Aorta (tissue), 5 donors: ENCODE measurements at regions not wholly inside any gene's neighbourhood (a gene's known extent, or its start where the extent isn't known, plus 50 kb on each side); places are given as distances from the start of the nearest gene placed in this dataset.

ENCODE experiments used
- ATAC-seq: fragments of 200-7000 bp; cut with Tn5 transposase; one replicate; pipeline ENCODE4 v1.9.1; 2022; ENCODE audit warnings: moderate library complexity; ENCODE audit not compliant: low FRiP score
- DNase-seq, 2 donors: peaks; one replicate each; pipeline ENCODE4 v3.0.0-alpha.2; 2020
- H3K27ac ChIP-seq, 2 donors: one replicate each; pipeline ENCODE4 v1.5.1; 2013; ENCODE audit warnings: low read length in 2 of 2, mild to moderate bottlenecking in 2 of 2, moderate library complexity in 2 of 2, control low read depth in 1 of 2, inconsistent platforms in 1 of 2, low read depth in 1 of 2
- H3K27me3 ChIP-seq, 2 donors: one replicate each; pipeline ENCODE4 v1.6.1; 2013; ENCODE audit warnings: control low read depth in 1 of 2, low read length in 1 of 2, mild to moderate bottlenecking in 1 of 2, moderate library complexity in 1 of 2; ENCODE audit not compliant: insufficient read depth in 2 of 2, control insufficient read depth in 1 of 2
- H3K36me3 ChIP-seq, 2 donors: one replicate each; pipeline ENCODE4 v1.6.1; 2013; ENCODE audit warnings: control low read depth in 1 of 2, low read length in 1 of 2, mild to moderate bottlenecking in 1 of 2; ENCODE audit not compliant: insufficient read depth in 2 of 2, control insufficient read depth in 1 of 2
- H3K4me1 ChIP-seq, 2 donors: one replicate each; pipeline ENCODE4 v1.6.1; 2013; ENCODE audit warnings: low read length in 2 of 2, control low read depth in 1 of 2, mild to moderate bottlenecking in 1 of 2, moderate library complexity in 1 of 2; ENCODE audit not compliant: insufficient read depth in 2 of 2, control insufficient read depth in 1 of 2
- H3K4me3 ChIP-seq, 2 donors: one replicate each; pipeline ENCODE4 v1.5.1; 2013; ENCODE audit warnings: low read length in 2 of 2, control low read depth in 1 of 2, mild to moderate bottlenecking in 1 of 2
- H3K9me3 ChIP-seq: one replicate; pipeline ENCODE4 v1.6.1; 2013; ENCODE audit warnings: mild to moderate bottlenecking, low read length; ENCODE audit not compliant: control insufficient read depth
- WGBS, 2 donors: extraction: QIAGEN DNeasy Blood & Tissue Kit; methylation state at CpG; one replicate each; pipeline ENCODE4 v1.1.7; 2013; 5-methylcytosine and 5-hydroxymethylcytosine counted together
- intact Hi-C, 2 donors: fragments of 100-400 bp; cut with DNase I; formaldehyde crosslinking; loops; one replicate each; pipeline versions ENCODE4 v1.14.2 to v1.15.0; 2022
- donor health status: healthy with polysubstance abuse.
- donor health status: Bipolar disorder and iron deficiency.
- donor health status: DM: no; HTN: no; CAD: no.
- donor health status: DM: no; HTN: no; CAD: no.
- donor health status: DM: yes; HTN: yes; CAD: no.

DNA sequence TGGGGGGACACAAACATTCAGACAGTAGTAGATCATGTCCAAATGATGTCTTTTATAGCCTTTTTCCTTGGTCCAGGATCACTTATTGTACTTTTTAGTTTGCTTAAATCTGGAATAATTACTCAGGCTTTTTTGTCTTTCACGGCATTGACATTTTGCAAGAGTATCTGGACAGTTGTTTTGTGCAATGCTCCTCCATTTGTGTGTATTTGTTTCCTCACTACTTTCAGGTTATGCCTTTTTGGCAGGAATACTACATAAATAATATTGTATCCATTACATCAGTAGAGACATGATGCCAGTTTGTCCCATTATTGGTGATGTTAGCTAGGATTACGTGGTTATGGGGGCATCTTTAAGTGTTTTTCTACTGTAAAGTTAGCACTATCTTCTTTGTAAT lies 238.3 kb downstream of the MAN2A1 start:
- Histone ChIP-seq H3K4me1 (no peaks in the 10 kb centered on the region), H3K4me3 (no peak overlapping the region), H3K27me3 (no peaks in the 10 kb centered on the region), H3K27ac (no peak overlapping the region), H3K9me3 (no peaks in the 10 kb centered on the region), H3K36me3 (no peaks in the 10 kb centered on the region)
- intact Hi-C loops, result no loop called here
- WGBS, 2 donors, result 93 to 96% methylated on average over 2 of the region's 2 CpGs
- DNase-seq (no peak), ATAC-seq (no peak)

- no peaks in the 10 kb centered on the region for H3K27me3 ChIP-seq
- H3K36me3 ChIP-seq, result no peaks in the 10 kb centered on the region
- no peak for ATAC-seq
- H3K4me3 ChIP-seq, result no peak overlapping the region
- no peak overlapping the region for H3K27ac ChIP-seq
- WGBS, 2 donors, result 93 to 95% methylated on average over 2 of the region's 2 CpGs
- H3K4me1 ChIP-seq, result no peaks in the 10 kb centered on the region
- intact Hi-C loops, result no loop called here
- DNase-seq, result no peak
- no peaks in the 10 kb centered on the region for H3K9me3 ChIP-seq
Measured at GRCh38 chr5:109928811-109929210, 239.1 kb downstream of the MAN2A1 start.

DNA sequence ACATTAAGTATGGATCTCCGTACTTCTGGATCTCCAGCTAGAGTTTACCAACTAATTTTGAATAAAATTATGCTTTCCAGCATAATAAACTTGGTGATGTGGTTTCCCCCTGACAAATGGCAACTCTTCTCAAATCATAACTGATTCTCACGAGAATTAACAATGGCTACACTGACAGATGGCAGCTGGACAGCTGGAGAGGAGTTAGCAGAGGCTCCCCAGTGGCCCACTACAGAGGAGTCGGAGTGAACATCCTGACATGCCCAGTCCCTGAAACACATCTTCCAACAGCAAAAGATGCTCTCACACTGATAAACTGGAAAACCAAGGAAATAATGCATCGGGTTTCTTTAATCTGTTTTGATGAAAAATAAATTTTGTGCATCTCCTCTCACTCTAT lies 239.6 kb downstream of the MAN2A1 start:
- H3K4me1 ChIP-seq, result no peaks in the 10 kb centered on the region
- H3K27me3 ChIP-seq, result no peaks in the 10 kb centered on the region
- no peak overlapping the region for H3K27ac ChIP-seq
- intact Hi-C loops, result no loop called here
- DNase-seq, result no peak
- no peak for ATAC-seq
- no peaks in the 10 kb centered on the region for H3K36me3 ChIP-seq
- no peaks in the 10 kb centered on the region for H3K9me3 ChIP-seq
- 82 to 89% methylated on average over 4 of the region's 4 CpGs for WGBS, 2 donors
- H3K4me3 ChIP-seq, result no peak overlapping the region

DNA sequence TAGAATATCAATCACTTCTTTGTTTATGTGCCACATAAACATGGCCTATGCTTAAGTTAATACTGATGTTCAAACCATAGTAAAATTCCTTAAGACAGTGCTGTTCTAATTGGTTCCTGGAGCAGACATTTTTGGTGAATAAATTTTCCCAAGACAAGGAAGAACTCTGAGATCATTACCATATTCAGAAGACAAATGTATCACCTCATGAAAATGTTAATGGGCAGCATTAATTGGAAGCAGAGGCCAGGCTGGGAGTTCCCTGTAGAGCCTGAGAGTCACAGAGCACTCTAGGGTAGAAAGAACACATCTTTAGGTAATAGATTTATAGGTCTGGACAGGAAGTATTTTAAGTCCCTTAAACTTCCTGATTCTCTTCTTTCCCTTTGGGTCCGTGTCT lies 240.2 kb downstream of the MAN2A1 start:
- H3K36me3 ChIP-seq, result no peaks in the 10 kb centered on the region
- 33 to 49% methylated on average over 1 of the region's 1 CpG for WGBS, 2 donors
- intact Hi-C loops, result no loop called here
- no peak for ATAC-seq
- H3K9me3 ChIP-seq, result no peaks in the 10 kb centered on the region
- H3K4me1 ChIP-seq, result no peaks in the 10 kb centered on the region
- DNase-seq, result no peak
- H3K4me3 ChIP-seq, result no peak overlapping the region
- no peaks in the 10 kb centered on the region for H3K27me3 ChIP-seq
- no peak overlapping the region for H3K27ac ChIP-seq

DNA sequence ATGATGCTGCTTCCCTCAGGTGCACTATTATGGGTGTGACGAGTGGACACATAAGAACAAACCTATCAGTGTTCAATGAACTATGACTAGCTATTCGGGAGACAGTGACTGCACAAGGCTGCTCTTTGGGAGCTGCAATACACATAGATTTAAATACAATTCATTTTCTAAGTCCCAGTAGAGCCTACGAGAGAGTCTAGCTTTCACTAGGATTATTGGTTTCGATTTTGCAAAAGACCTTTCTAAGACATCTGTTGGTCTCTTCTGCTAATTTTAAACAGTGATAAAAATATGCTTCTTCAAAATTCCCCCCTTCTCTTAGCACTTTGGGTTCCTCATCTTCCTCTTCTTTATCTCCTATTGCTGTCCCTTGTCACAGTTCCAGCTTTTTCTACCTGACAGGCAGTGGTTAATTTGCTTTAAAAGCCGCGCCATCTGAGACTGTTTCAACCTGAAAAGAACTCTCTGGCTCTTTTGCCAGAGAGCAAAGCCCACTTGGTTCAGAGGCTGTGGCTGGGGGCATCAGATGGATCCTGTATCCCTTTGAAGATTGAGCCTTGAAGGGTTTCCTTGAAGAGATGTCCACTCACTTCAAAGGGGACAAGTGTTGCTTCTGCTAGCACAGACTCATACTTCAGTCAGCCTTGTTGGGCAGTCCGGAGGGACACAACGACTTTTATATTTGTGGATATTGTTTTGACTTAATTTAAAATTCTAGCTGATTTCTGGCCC lies 241.5 kb downstream of the MAN2A1 start:
- DNase-seq (no peak), ATAC-seq (no peak)
- Histone ChIP-seq H3K36me3 (no peaks in the 10 kb centered on the region), H3K27me3 (no peaks in the 10 kb centered on the region), H3K4me1 (no peaks in the 10 kb centered on the region), H3K9me3 (no peaks in the 10 kb centered on the region), H3K4me3 (no peak overlapping the region), H3K27ac (no peak overlapping the region)
- intact Hi-C loops, result no loop called here
- 78 to 86% methylated on average over 8 of the region's 8 CpGs for WGBS, 2 donors

GRCh38 chr5:109935833-109936490 lies 246.2 kb downstream of the MAN2A1 start:
- no peak for ATAC-seq
- no peaks in the 10 kb centered on the region for H3K27me3 ChIP-seq
- intact Hi-C loops, result no loop called here
- H3K9me3 ChIP-seq, result no peaks in the 10 kb centered on the region
- no peaks in the 10 kb centered on the region for H3K36me3 ChIP-seq
- DNase-seq, result no peak
- H3K4me1 ChIP-seq, result no peaks in the 10 kb centered on the region
- no peak overlapping the region for H3K27ac ChIP-seq
- 91 to 94% methylated on average over 2 of the region's 2 CpGs for WGBS, 2 donors
- H3K4me3 ChIP-seq, result no peak overlapping the region

GRCh38 chr5:109936996-109937395 lies 247.3 kb downstream of the MAN2A1 start:
- 83 to 87% methylated on average over 2 of the region's 2 CpGs for WGBS, 2 donors

DNA sequence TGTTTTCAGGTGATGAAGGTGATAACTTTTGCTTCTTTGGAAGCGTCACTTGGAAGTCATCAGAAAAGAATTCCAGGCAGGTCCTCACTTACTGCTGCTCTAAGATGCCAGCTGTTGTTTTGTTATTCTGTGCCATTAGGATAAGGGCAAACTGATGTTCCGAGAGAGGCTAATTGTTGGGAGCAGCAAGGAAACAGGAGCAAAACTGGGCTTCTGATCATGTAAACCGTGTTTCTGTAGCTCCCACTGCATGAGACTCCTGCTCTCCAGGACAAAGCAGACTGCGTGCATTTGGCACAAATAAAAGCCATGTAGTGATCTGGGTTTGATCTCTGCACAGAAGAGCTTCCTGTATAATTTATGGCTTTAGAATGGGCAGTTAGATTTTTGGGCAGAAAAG lies 248.2 kb downstream of the MAN2A1 start:
- Histone ChIP-seq H3K4me3 (no peak overlapping the region), H3K27me3 (no peaks in the 10 kb centered on the region), H3K36me3 (no peaks in the 10 kb centered on the region), H3K4me1 (no peaks in the 10 kb centered on the region), H3K9me3 (no peaks in the 10 kb centered on the region), H3K27ac (no peak overlapping the region)
- ATAC-seq (no peak), DNase-seq (no peak)
- intact Hi-C loops, result no loop called here
- WGBS, 2 donors, result 94 to 95% methylated on average over 4 of the region's 4 CpGs

More at GRCh38 chr5:109936996-109937395, 247.3 kb downstream of the MAN2A1 start:
- no peaks in the 10 kb centered on the region for H3K27me3 ChIP-seq
- H3K9me3 ChIP-seq, result no peaks in the 10 kb centered on the region
- intact Hi-C loops, result no loop called here
- H3K36me3 ChIP-seq, result no peaks in the 10 kb centered on the region
- H3K4me3 ChIP-seq, result no peak overlapping the region
- no peak for DNase-seq
- no peaks in the 10 kb centered on the region for H3K4me1 ChIP-seq
- ATAC-seq, result no peak
- H3K27ac ChIP-seq, result no peak overlapping the region

DNA sequence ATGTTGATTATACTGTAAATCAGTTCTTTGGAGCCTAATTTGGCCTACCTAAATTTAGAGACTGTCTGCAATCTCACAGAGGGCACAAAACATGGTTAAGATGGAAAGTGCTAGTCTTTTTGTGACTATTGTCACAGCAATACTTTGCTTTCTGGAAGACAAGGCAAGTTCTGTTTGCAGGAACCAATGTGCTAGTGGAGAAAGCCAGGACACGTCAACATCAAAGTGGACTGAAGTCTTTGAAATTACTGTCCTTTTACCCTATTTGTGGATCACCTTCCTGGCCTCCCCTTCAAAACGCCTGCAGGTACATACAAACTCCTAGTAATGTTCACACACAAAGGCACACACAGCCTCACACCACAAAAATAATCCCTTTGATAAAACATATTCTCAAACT lies 248.7 kb downstream of the MAN2A1 start:
- Histone ChIP-seq H3K4me3 (no peak overlapping the region), H3K36me3 (no peaks in the 10 kb centered on the region), H3K4me1 (no peaks in the 10 kb centered on the region), H3K9me3 (no peaks in the 10 kb centered on the region), H3K27ac (no peak overlapping the region), H3K27me3 (no peaks in the 10 kb centered on the region)
- 89 to 93% methylated on average over 2 of the region's 2 CpGs for WGBS, 2 donors
- no peak for DNase-seq
- no peak for ATAC-seq
- intact Hi-C loops, result no loop called here
